Liver (tissue), 8 donors: ENCODE measurements at regions not wholly inside any gene's neighbourhood (a gene's known extent, or its start where the extent isn't known, plus 50 kb on each side); places are given as distances from the start of the nearest gene placed in this dataset.

Experiments used
- DNase-seq: peaks from one replicate; pipeline ENCODE4 v3.0.0-alpha.2; 2017; ENCODE audit warnings: low spot score
- H3K27ac ChIP-seq, 2 donors: one replicate each; pipeline ENCODE4 v1.7.0; 2013; ENCODE audit warnings: inconsistent platforms in 2 of 2, low read length in 2 of 2, control low read depth in 1 of 2, low read depth in 1 of 2, mild to moderate bottlenecking in 1 of 2
- H3K27me3 ChIP-seq, 4 donors: one replicate each; pipeline versions ENCODE4 v1.6.1 to v1.7.0; 2013; ENCODE audit warnings: low read length in 3 of 4, inconsistent platforms in 1 of 4, mild to moderate bottlenecking in 1 of 4, moderate library complexity in 1 of 4; ENCODE audit not compliant: control insufficient read depth in 4 of 4, insufficient read depth in 4 of 4
- H3K36me3 ChIP-seq, 4 donors: one replicate each; pipeline versions ENCODE4 v1.6.1 to v1.7.0; 2013; ENCODE audit warnings: low read length in 3 of 4, mild to moderate bottlenecking in 3 of 4, low read depth in 1 of 4, moderate library complexity in 1 of 4; ENCODE audit not compliant: control insufficient read depth in 4 of 4, insufficient read depth in 3 of 4
- H3K4me1 ChIP-seq, 4 donors: one replicate each; pipeline versions ENCODE4 v1.6.1 to v1.7.0; 2013; ENCODE audit warnings: low read length in 3 of 4, mild to moderate bottlenecking in 3 of 4, moderate library complexity in 1 of 4; ENCODE audit not compliant: control insufficient read depth in 4 of 4, insufficient read depth in 4 of 4
- H3K4me3 ChIP-seq, 3 donors: one replicate each; pipeline versions ENCODE4 v1.6.1 to v1.7.0; 2013; ENCODE audit warnings: low read length in 3 of 3, control low read depth in 1 of 3, low read depth in 1 of 3, mild to moderate bottlenecking in 1 of 3
- H3K9ac ChIP-seq, 2 donors: one replicate each; pipeline ENCODE4 v1.7.0; 2013; ENCODE audit warnings: low read length in 2 of 2, mild to moderate bottlenecking in 2 of 2, moderate library complexity in 2 of 2, control low read depth in 1 of 2, low read depth in 1 of 2
- H3K9me3 ChIP-seq, 4 donors: one replicate each; pipeline versions ENCODE4 v1.6.1 to v1.7.0; 2013; ENCODE audit warnings: low read length in 3 of 4; ENCODE audit not compliant: control insufficient read depth in 4 of 4
- ATF3 ChIP-seq: IDR thresholded peaks from 2 replicates; pipeline ENCODE4 v1.6.1; 2016; ENCODE audit warnings: antibody characterized with exemption
- CTCF ChIP-seq: fragments of 150-350 bp; IDR thresholded peaks from 2 replicates; pipeline ENCODE4 v1.5.1; 2017; ENCODE audit warnings: improper control_type of control experiment, low read depth, low read length; ENCODE audit not compliant: missing input control
- EGR1 ChIP-seq, 2 donors: IDR thresholded peaks; 2 replicates each; pipeline ENCODE4 v1.6.1; 2016 to 2018; ENCODE audit warnings: antibody characterized with exemption in 2 of 2, low read depth in 2 of 2
- FOXA1 ChIP-seq: IDR thresholded peaks from 2 replicates; pipeline ENCODE4 v1.6.1; 2016; ENCODE audit warnings: antibody characterized with exemption
- FOXA2 ChIP-seq: IDR thresholded peaks from 2 replicates; pipeline ENCODE4 v1.6.1; 2016; ENCODE audit warnings: antibody characterized with exemption
- GABPA ChIP-seq, 2 donors: IDR thresholded peaks in 1 of 2; conservative IDR thresholded peaks in 1 of 2; 2 replicates each; pipeline ENCODE4 v1.6.1; 2016; ENCODE audit warnings: antibody characterized with exemption in 2 of 2, mild to moderate bottlenecking in 1 of 2, moderate library complexity in 1 of 2
- HNF4G ChIP-seq: IDR thresholded peaks from 2 replicates; pipeline ENCODE4 v1.6.1; 2016; ENCODE audit warnings: antibody characterized with exemption
- JUND ChIP-seq, 2 donors: IDR thresholded peaks; 2 replicates each; pipeline ENCODE4 v1.6.1; 2016; ENCODE audit warnings: antibody characterized with exemption in 2 of 2
- MAX ChIP-seq: IDR thresholded peaks from 2 replicates; pipeline ENCODE4 v1.6.1; 2016; ENCODE audit warnings: antibody characterized with exemption
- NR2F2 ChIP-seq: IDR thresholded peaks from 2 replicates; pipeline ENCODE4 v1.6.1; 2016; ENCODE audit warnings: antibody characterized with exemption
- RAD21 ChIP-seq, 2 donors: IDR thresholded peaks; 2 replicates each; pipeline ENCODE4 v1.6.1; 2016; ENCODE audit warnings: antibody characterized with exemption in 2 of 2, mild to moderate bottlenecking in 2 of 2
- REST ChIP-seq: IDR thresholded peaks from 2 replicates; pipeline ENCODE4 v1.6.1; 2016; ENCODE audit warnings: antibody characterized with exemption, mild to moderate bottlenecking
- RXRA ChIP-seq, 2 donors: IDR thresholded peaks; 2 replicates each; pipeline ENCODE4 v1.6.1; 2017 to 2018; ENCODE audit warnings: antibody characterized with exemption in 2 of 2, mild to moderate bottlenecking in 1 of 2
- TAF1 ChIP-seq: conservative IDR thresholded peaks from 2 replicates; pipeline ENCODE4 v1.6.1; 2016; ENCODE audit warnings: antibody characterized with exemption, mild to moderate bottlenecking
- YY1 ChIP-seq: IDR thresholded peaks from 2 replicates; pipeline ENCODE4 v1.6.1; 2016; ENCODE audit warnings: antibody characterized with exemption, mild to moderate bottlenecking
- ZBTB33 ChIP-seq: IDR thresholded peaks from 2 replicates; pipeline ENCODE4 v1.6.1; 2016; ENCODE audit warnings: antibody characterized with exemption
- WGBS: extraction: QIAGEN DNeasy Blood & Tissue Kit; methylation state at CpG from one replicate; pipeline ENCODE4 v1.1.7; 2013; 5-methylcytosine and 5-hydroxymethylcytosine counted together
- donor health status: healthy.
- donor health status: healthy.
- donor health status: healthy.
- donor health status: healthy.
- donor health status: healthy.

- no peaks in the 10 kb centered on the region for H3K36me3 ChIP-seq
These were observed 501.6 kb upstream of the GCFC2 start for GRCh38 chr2:76211991-76212985.

GRCh38 chr2:76210551-76210950, 499.8 kb upstream of the GCFC2 start:
- 80% methylated on average over 3 of the region's 3 CpGs for WGBS
- no peaks in the 10 kb centered on the region for H3K36me3 ChIP-seq
- no peak overlapping the region for H3K4me3 ChIP-seq
- H3K9me3 ChIP-seq: no peaks in the 10 kb centered on the region
- H3K4me1 ChIP-seq: no peaks in the 10 kb centered on the region
- no peak overlapping the region for H3K27ac ChIP-seq
- no peak overlapping the region for H3K9ac ChIP-seq
- H3K27me3 ChIP-seq: no peaks in the 10 kb centered on the region
- DNase-seq: no peak
- no peak for TF ChIP-seq CTCF
- TF ChIP-seq REST: no peak
- TF ChIP-seq FOXA2: no peak
- TF ChIP-seq RAD21 (IDR thresholded peaks at IDR 0.05): no peak
- no peak for TF ChIP-seq GABPA (IDR thresholded peaks at IDR 0.05 in 1 of 2, conservative IDR thresholded peaks at IDR 0.05 in 1 of 2)
- TF ChIP-seq NR2F2: no peak
- no peak for TF ChIP-seq EGR1 (IDR thresholded peaks at IDR 0.05; ENCODE audit: low read depth in 2 of 2)
- no peak for TF ChIP-seq FOXA1
- no peak for TF ChIP-seq HNF4G
- TF ChIP-seq TAF1: no peak
- TF ChIP-seq ATF3: no peak
- no peak for TF ChIP-seq RXRA (IDR thresholded peaks at IDR 0.05)
- TF ChIP-seq YY1: no peak
- no peak for TF ChIP-seq MAX

More at GRCh38 chr2:76211991-76212985, 501.6 kb upstream of the GCFC2 start:
- WGBS: 69% methylated on average over 5 of the region's 5 CpGs
- H3K27ac ChIP-seq: no peak overlapping the region
- H3K4me1 ChIP-seq: no peaks in the 10 kb centered on the region
- H3K9ac ChIP-seq: no peak overlapping the region
- H3K9me3 ChIP-seq: no peaks in the 10 kb centered on the region
- no peaks in the 10 kb centered on the region for H3K27me3 ChIP-seq
- no peak overlapping the region for H3K4me3 ChIP-seq
- DNase-seq: no peak
- TF ChIP-seq GABPA (IDR thresholded peaks at IDR 0.05 in 1 of 2, conservative IDR thresholded peaks at IDR 0.05 in 1 of 2) (no peak), RXRA (IDR thresholded peaks at IDR 0.05) (no peak), ZBTB33 (no peak), FOXA2 (no peak), YY1 (no peak), MAX (no peak), JUND (IDR thresholded peaks at IDR 0.05) (no peak), RAD21 (IDR thresholded peaks at IDR 0.05) (no peak), HNF4G (no peak), EGR1 (IDR thresholded peaks at IDR 0.05; ENCODE audit: low read depth in 2 of 2) (no peak), ATF3 (no peak), NR2F2 (no peak)
